ENCODE measurements at regions not wholly inside any gene's neighbourhood (a gene's known extent, or its start where the extent isn't known, plus 50 kb on each side); places are given as distances from the start of the nearest gene placed in this dataset.
"Not testable (repeated sequence)": the region's sequence is repeated elsewhere in the genome, so short reads cannot be mapped to it uniquely, and the experiment has no call there.

DNA sequence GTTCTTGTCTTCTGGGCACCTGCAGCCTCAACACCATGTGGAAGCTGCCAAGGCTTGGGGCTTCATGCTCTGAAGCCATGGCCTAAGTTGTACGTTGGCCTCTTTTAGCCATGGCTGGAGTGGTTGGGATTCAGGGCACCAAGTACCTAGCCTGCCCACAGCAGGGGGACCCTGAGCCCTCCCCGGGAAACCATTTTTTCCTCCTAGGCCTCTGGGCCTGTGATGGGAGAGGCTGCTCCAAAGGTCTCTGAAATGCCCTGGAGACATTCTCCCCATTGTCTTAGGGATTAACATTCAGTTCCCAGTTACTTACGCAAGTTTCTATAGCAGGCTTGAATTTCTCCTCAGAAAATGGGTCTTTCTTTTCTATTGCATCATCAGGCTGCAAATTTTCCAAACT, 269.3 kb downstream of the NAP1L3 start:
- H3K9ac ChIP-seq (ENCODE audit: low read length) = no peak overlapping the region
- DNase-seq = no peak
- H3K4me3 ChIP-seq (ENCODE audit: low read length) = no peak overlapping the region
- no peaks in the 10 kb centered on the region for H3K9me3 ChIP-seq (replicated peaks; ENCODE audit: insufficient read depth, low read length)
- H4K20me1 ChIP-seq (ENCODE audit: insufficient read depth, low read length) = no peaks in the 10 kb centered on the region
- no peaks in the 10 kb centered on the region for H3F3A ChIP-seq (ENCODE audit: insufficient read depth, low read length)
- H3K4me1 ChIP-seq (ENCODE audit: low read length) = no peaks in the 10 kb centered on the region
- H3K27me3 ChIP-seq (replicated peaks; ENCODE audit: insufficient read depth, low read length) = no peaks in the 10 kb centered on the region
- H3K4me2 ChIP-seq (ENCODE audit: low read depth, low read length) = no peak overlapping the region
- H3K9me2 ChIP-seq (replicated peaks; ENCODE audit: insufficient read depth, low read length) = no peaks in the 10 kb centered on the region
- H3K79me2 ChIP-seq (ENCODE audit: low read length) = no peaks in the 10 kb centered on the region
- TF ChIP-seq EZH2phosphoT487 (IDR thresholded peaks at IDR 0.05; ENCODE audit: low read length) (no peak), EZH2 (optimal IDR thresholded peaks at IDR 0.05; ENCODE audit: low read depth, low read length) (no peak)
- TF ChIP-seq, protein P1, sequence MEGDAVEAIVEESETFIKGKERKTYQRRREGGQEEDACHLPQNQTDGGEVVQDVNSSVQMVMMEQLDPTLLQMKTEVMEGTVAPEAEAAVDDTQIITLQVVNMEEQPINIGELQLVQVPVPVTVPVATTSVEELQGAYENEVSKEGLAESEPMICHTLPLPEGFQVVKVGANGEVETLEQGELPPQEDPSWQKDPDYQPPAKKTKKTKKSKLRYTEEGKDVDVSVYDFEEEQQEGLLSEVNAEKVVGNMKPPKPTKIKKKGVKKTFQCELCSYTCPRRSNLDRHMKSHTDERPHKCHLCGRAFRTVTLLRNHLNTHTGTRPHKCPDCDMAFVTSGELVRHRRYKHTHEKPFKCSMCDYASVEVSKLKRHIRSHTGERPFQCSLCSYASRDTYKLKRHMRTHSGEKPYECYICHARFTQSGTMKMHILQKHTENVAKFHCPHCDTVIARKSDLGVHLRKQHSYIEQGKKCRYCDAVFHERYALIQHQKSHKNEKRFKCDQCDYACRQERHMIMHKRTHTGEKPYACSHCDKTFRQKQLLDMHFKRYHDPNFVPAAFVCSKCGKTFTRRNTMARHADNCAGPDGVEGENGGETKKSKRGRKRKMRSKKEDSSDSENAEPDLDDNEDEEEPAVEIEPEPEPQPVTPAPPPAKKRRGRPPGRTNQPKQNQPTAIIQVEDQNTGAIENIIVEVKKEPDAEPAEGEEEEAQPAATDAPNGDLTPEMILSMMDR (IDR thresholded peaks at IDR 0.05; ENCODE audit: low read length) = no peak
- no peaks in the 10 kb centered on the region for H3K36me3 ChIP-seq (replicated peaks; ENCODE audit: insufficient read depth, low read length)
- H3K27ac ChIP-seq (ENCODE audit: low read length) = no peak overlapping the region
- no peak overlapping the region for H2AFZ ChIP-seq (ENCODE audit: low read length)

DNA sequence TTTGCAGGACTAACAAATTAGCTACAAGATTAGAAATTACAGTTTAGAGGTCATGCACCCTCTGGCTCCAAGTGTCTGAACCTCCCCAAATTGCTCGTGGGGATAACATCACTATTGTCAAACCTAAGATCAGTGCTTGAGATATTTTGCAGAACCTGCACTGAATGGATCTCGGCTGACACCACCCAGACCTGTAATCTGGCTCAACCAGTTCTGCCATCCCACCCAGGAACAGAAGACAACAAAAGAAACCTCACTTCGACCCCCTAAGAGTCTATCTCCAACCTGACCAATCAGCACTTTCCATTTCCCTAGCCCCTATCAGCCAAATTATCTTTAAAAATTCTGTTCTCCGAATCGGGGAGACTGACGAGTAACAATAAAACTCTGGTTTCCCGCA, 318.7 kb downstream of the NAP1L3 start:
- no peaks in the 10 kb centered on the region for H3F3A ChIP-seq (ENCODE audit: insufficient read depth, low read length)
- H3K36me3 ChIP-seq (replicated peaks; ENCODE audit: insufficient read depth, low read length) = no peaks in the 10 kb centered on the region
- H3K79me2 ChIP-seq (ENCODE audit: low read length) = no peaks in the 10 kb centered on the region
- H3K27ac ChIP-seq (ENCODE audit: low read length) = no peak overlapping the region
- H3K4me1 ChIP-seq (ENCODE audit: low read length) = no peaks in the 10 kb centered on the region
- no peak overlapping the region for H3K4me3 ChIP-seq (ENCODE audit: low read length)
- H3K9me2 ChIP-seq (replicated peaks; ENCODE audit: insufficient read depth, low read length) = no peaks in the 10 kb centered on the region
- no peak overlapping the region for H3K9ac ChIP-seq (ENCODE audit: low read length)
- H3K9me3 ChIP-seq (replicated peaks; ENCODE audit: insufficient read depth, low read length) = no peaks in the 10 kb centered on the region
- H2AFZ ChIP-seq (ENCODE audit: low read length) = no peak overlapping the region
- no peak for TF ChIP-seq EZH2 (optimal IDR thresholded peaks at IDR 0.05; ENCODE audit: low read depth, low read length)
- TF ChIP-seq, protein P1 (IDR thresholded peaks at IDR 0.05; ENCODE audit: low read length) = no peak
- TF ChIP-seq EZH2phosphoT487 (IDR thresholded peaks at IDR 0.05; ENCODE audit: low read length) = no peak
- no peak overlapping the region for H3K4me2 ChIP-seq (ENCODE audit: low read depth, low read length)
- DNase-seq = no peak
- no peaks in the 10 kb centered on the region for H3K27me3 ChIP-seq (replicated peaks; ENCODE audit: insufficient read depth, low read length)
- H4K20me1 ChIP-seq (ENCODE audit: insufficient read depth, low read length) = no peaks in the 10 kb centered on the region

DNA sequence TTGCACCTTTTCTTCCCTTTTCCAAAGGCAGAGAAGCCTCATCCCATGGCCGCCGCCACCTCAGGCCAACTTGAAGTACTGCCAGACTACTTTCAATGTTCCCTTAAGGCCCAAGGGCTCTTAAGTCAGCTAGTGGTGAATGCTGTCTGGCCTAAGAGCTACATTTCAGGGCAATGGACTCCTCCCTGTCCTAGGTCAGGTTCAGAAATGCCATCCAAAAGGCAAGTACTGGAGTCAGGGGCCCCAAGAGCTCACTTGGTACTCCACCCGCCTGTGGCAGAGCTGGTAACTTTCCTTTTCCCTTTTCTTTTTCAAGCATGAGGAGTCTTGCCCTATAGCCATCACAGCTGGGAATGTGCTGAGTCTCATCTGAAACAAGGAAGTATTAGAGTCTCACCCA, 327.1 kb downstream of the NAP1L3 start:
- H3K79me2 ChIP-seq (ENCODE audit: low read length) = no peaks in the 10 kb centered on the region
- H3K4me1 ChIP-seq (ENCODE audit: low read length) = no peaks in the 10 kb centered on the region
- H3K9ac ChIP-seq (ENCODE audit: low read length) = no peak overlapping the region
- no peaks in the 10 kb centered on the region for H3K27me3 ChIP-seq (replicated peaks; ENCODE audit: insufficient read depth, low read length)
- H3K4me2 ChIP-seq (ENCODE audit: low read depth, low read length) = no peak overlapping the region
- no peak for TF ChIP-seq EZH2phosphoT487 (IDR thresholded peaks at IDR 0.05; ENCODE audit: low read length)
- H3F3A ChIP-seq (ENCODE audit: insufficient read depth, low read length) = no peaks in the 10 kb centered on the region
- no peaks in the 10 kb centered on the region for H3K36me3 ChIP-seq (replicated peaks; ENCODE audit: insufficient read depth, low read length)
- no peak for DNase-seq
- H3K9me2 ChIP-seq (replicated peaks; ENCODE audit: insufficient read depth, low read length) = no peaks in the 10 kb centered on the region
- H3K4me3 ChIP-seq (ENCODE audit: low read length) = no peak overlapping the region
- no peak overlapping the region for H3K27ac ChIP-seq (ENCODE audit: low read length)
- no peaks in the 10 kb centered on the region for H4K20me1 ChIP-seq (ENCODE audit: insufficient read depth, low read length)
- no peaks in the 10 kb centered on the region for H3K9me3 ChIP-seq (replicated peaks; ENCODE audit: insufficient read depth, low read length)
- no peak overlapping the region for H2AFZ ChIP-seq (ENCODE audit: low read length)

DNA sequence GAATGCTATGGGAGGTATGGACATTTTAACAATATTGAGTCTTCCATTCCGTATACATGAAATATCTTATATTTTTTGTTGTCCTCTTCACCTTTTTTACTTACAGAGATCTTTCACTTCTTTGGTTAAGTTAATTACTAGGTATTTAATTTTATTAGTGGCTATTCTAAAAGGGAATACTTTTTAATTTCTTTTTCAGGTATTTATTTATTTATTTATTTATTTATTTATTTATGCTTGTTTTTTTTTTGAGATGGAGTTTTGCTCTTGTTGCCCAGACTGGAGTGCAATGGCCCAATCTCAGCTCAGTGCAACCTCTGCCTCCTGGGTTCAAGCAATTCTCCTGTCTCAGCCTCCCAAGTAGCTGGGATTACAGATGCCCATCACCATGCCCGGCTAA, 329.1 kb downstream of the NAP1L3 start:
- H3K27ac ChIP-seq (ENCODE audit: low read length); H3K9me3 ChIP-seq (replicated peaks; ENCODE audit: insufficient read depth, low read length); H4K20me1 ChIP-seq (ENCODE audit: insufficient read depth, low read length); H3K4me2 ChIP-seq (ENCODE audit: low read depth, low read length); DNase-seq; H3K9me2 ChIP-seq (replicated peaks; ENCODE audit: insufficient read depth, low read length); H2AFZ ChIP-seq (ENCODE audit: low read length); H3K4me3 ChIP-seq (ENCODE audit: low read length); H3K79me2 ChIP-seq (ENCODE audit: low read length); H3K36me3 ChIP-seq (replicated peaks; ENCODE audit: insufficient read depth, low read length); H3K9ac ChIP-seq (ENCODE audit: low read length); H3K27me3 ChIP-seq (replicated peaks; ENCODE audit: insufficient read depth, low read length); H3K4me1 ChIP-seq (ENCODE audit: low read length); H3F3A ChIP-seq (ENCODE audit: insufficient read depth, low read length): not testable (repeated sequence)
